ENCODE measurements at regions not wholly inside any gene's neighbourhood (a gene's known extent, or its start where the extent isn't known, plus 50 kb on each side); places are given as distances from the start of the nearest gene placed in this dataset.
"Not testable (repeated sequence)": the region's sequence is repeated elsewhere in the genome, so short reads cannot be mapped to it uniquely, and the experiment has no call there.

GRCh38 chr18:5830902-5831301 is 64.4 kb downstream of the TMEM200C start:
- DNase-seq = not testable (repeated sequence)

GRCh38 chr18:5828913-5829312 is 66.4 kb downstream of the TMEM200C start:
- DNase-seq = no peak

- DNase-seq = no peak
Measured at GRCh38 chr18:5825663-5826062, 69.7 kb downstream of the TMEM200C start.

GRCh38 chr18:5824370-5824984 is 70.8 kb downstream of the TMEM200C start:
- DNase-seq = no peak

- no peak for DNase-seq
Measured at GRCh38 chr18:5817816-5818215, 77.5 kb downstream of the TMEM200C start.

- no peak for DNase-seq
Measured at GRCh38 chr18:5806860-5807259, 88.5 kb downstream of the TMEM200C start.

GRCh38 chr18:5787936-5788335 is 107.4 kb downstream of the TMEM200C start:
- DNase-seq = no peak

GRCh38 chr18:5779922-5780321 is 115.4 kb downstream of the TMEM200C start:
- no peak for DNase-seq

- no peak for DNase-seq
Measured at GRCh38 chr18:5772306-5773105, 122.8 kb downstream of the TMEM200C start.

- no peak for DNase-seq
Measured at GRCh38 chr18:5771343-5771742, 124.0 kb downstream of the TMEM200C start.

GRCh38 chr18:5770176-5770575 is 125.1 kb downstream of the TMEM200C start:
- no peak for DNase-seq

- no peak for DNase-seq
Measured at GRCh38 chr18:5768454-5768853, 126.9 kb downstream of the TMEM200C start.

GRCh38 chr18:5759194-5759593 is 136.1 kb downstream of the TMEM200C start:
- DNase-seq = no peak

- no peak for DNase-seq
Measured at GRCh38 chr18:5756823-5757222, 138.5 kb downstream of the TMEM200C start.

GRCh38 chr18:5747678-5748077 is 147.6 kb downstream of the TMEM200C start:
- no peak for DNase-seq

- no peak for DNase-seq
Measured at GRCh38 chr18:5746844-5747243, 148.5 kb downstream of the TMEM200C start.

- no peak for DNase-seq
Measured at GRCh38 chr18:5744659-5745058, 150.7 kb downstream of the TMEM200C start.

GRCh38 chr18:5738526-5738925 is 156.8 kb downstream of the TMEM200C start:
- DNase-seq = no peak

- no peak for DNase-seq
Measured at GRCh38 chr18:5732318-5732717, 163.0 kb downstream of the TMEM200C start.

- no peak for DNase-seq
Measured at GRCh38 chr18:5729983-5730699, 165.2 kb downstream of the TMEM200C start.

- no peak for DNase-seq
Measured at GRCh38 chr18:5728531-5728930, 166.8 kb downstream of the TMEM200C start.

GRCh38 chr18:5726011-5726410 is 169.3 kb downstream of the TMEM200C start:
- no peak for DNase-seq

GRCh38 chr18:5721924-5722323 is 173.4 kb downstream of the TMEM200C start:
- no peak for DNase-seq

- DNase-seq = no peak
Measured at GRCh38 chr18:5720132-5720531, 175.2 kb downstream of the TMEM200C start.
